ENCODE measurements at regions not wholly inside any gene's neighbourhood (a gene's known extent, or its start where the extent isn't known, plus 50 kb on each side); places are given as distances from the start of the nearest gene placed in this dataset.

DNA sequence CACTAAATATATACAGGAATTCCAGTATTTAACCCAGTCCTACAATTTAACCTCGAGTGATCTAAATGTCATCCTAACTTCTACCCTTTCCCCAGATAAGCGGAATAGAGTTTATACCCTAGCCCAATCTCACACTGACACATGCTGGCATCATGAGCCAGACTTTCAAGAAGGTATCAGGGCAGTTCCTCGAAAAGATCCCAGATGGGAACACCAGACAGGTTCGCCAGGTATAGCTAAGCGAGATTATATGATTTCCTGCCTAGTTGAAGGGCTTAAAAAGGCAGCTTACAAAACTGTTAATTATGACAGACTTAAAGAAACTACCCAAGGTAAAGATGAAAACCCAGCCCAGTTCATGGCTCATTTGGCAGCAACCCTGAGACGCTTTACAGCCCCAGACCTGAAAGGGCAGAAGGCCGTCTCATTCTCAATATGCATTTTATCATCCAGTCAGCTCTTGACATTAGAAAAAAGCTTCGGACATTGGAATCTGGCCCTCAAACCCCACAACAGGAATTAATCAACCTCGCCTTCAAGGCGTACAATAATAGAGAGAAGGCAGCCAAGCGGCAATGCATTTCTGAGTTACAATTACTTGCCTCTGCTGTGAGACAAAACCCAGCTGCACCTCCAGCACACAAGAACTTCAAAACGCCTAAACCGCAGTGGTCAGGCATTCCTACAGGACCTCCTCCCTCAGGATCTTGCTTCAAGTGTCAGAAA, 668.2 kb upstream of the PKDCC start:
- Histone ChIP-seq H2AFZ (ENCODE audit: control insufficient read depth, low read depth, low read length) (no peak overlapping the region), H3K9ac (ENCODE audit: control insufficient read depth, insufficient read depth, low read length) (no peak overlapping the region), H3K4me1 (ENCODE audit: control insufficient read depth, insufficient read depth, low read length) (no peaks in the 10 kb centered on the region), H3K27me3 (replicated peaks in 1 of 2; ENCODE audit: control insufficient read depth in 2 of 2, insufficient read depth in 2 of 2, low read length in 1 of 2) (no peaks in the 10 kb centered on the region), H3K9me3 (replicated peaks; ENCODE audit: control insufficient read depth, insufficient read depth, low read length) (no peaks in the 10 kb centered on the region), H3K4me3 (no peak overlapping the region), H3K36me3 (ENCODE audit: control insufficient read depth in 2 of 2, insufficient read depth in 2 of 2, low read length in 1 of 2) (no peaks in the 10 kb centered on the region), H3K79me2 (ENCODE audit: control insufficient read depth, insufficient read depth, low read length) (no peaks in the 10 kb centered on the region), H3K27ac (ENCODE audit: control insufficient read depth, insufficient read depth) (no peak overlapping the region), H4K20me1 (ENCODE audit: control insufficient read depth, insufficient read depth) (no peaks in the 10 kb centered on the region), H3K4me2 (ENCODE audit: control insufficient read depth, insufficient read depth) (no peak overlapping the region)
- in situ Hi-C loops (cut with MboI) (no loop called here), intact Hi-C loops (cut with micrococcal nuclease; ENCODE audit: unreplicated experiment) (no loop called here)
- ChIA-PET RAD21 (ENCODE audit: unreplicated experiment) (no interaction called here), SMC1A (ENCODE audit: uncharacterized antibody, unreplicated experiment) (interaction anchor here (1.5 kb wide), 1 partner anchor 20 kb away, joined by 3 read pairs; no protein-coding TSS in a partner anchor), POLR2A (no interaction called here), CTCF (no interaction called here)
- no TSS peak for BruUV-seq (replicated peaks)
- DNase-seq (ENCODE audit: low read depth, low spot score) (no peak), ATAC-seq (no peak), FAIRE-seq (no peak)
- 28% methylated on average over 13 of the region's 13 CpGs for WGBS (ENCODE audit: insufficient coverage, insufficient replicate concordance, low lambda C conversion rate, missing lambda C conversion rate)
- TF ChIP-seq CHD1 (IDR thresholded peaks at IDR 0.05; ENCODE audit: low read depth, low read length) (no peak), TCF12 (IDR thresholded peaks at IDR 0.05; ENCODE audit: low read depth, low read length) (no peak), SKIL (IDR thresholded peaks at IDR 0.05; ENCODE audit: low read depth, poor library complexity, severe bottlenecking) (no peak), GATAD2B (conservative IDR thresholded peaks at IDR 0.05; ENCODE audit: low read depth) (no peak), ZNF207 (IDR thresholded peaks at IDR 0.05; ENCODE audit: borderline replicate concordance) (no peak), ASH2L (IDR thresholded peaks at IDR 0.05; ENCODE audit: borderline replicate concordance, low read depth) (no peak), TCF7 (IDR thresholded peaks at IDR 0.05; ENCODE audit: borderline replicate concordance) (no peak), CTCF (IDR thresholded peaks at IDR 0.05 in 2 of 3, conservative IDR thresholded peaks at IDR 0.05 in 1 of 3; ENCODE audit: control insufficient read depth in 2 of 3, extremely low read depth in 1 of 3, insufficient read depth in 1 of 3, low read depth in 3 of 3, low read length in 3 of 3) (no peak), MXI1 (IDR thresholded peaks at IDR 0.05; ENCODE audit: low read depth, low read length) (no peak), SIX5 (IDR thresholded peaks at IDR 0.05; ENCODE audit: low read depth, low read length, severe bottlenecking) (no peak), SP1 (IDR thresholded peaks at IDR 0.05; ENCODE audit: low read depth, low read length) (no peak), NFYB (IDR thresholded peaks at IDR 0.05; ENCODE audit: insufficient read depth, low read depth, low read length) (no peak)
- TF ChIP-seq, protein P1, sequence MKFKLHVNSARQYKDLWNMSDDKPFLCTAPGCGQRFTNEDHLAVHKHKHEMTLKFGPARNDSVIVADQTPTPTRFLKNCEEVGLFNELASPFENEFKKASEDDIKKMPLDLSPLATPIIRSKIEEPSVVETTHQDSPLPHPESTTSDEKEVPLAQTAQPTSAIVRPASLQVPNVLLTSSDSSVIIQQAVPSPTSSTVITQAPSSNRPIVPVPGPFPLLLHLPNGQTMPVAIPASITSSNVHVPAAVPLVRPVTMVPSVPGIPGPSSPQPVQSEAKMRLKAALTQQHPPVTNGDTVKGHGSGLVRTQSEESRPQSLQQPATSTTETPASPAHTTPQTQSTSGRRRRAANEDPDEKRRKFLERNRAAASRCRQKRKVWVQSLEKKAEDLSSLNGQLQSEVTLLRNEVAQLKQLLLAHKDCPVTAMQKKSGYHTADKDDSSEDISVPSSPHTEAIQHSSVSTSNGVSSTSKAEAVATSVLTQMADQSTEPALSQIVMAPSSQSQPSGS (IDR thresholded peaks at IDR 0.05; ENCODE audit: low read length): no peak
- TF ChIP-seq, protein P2, sequence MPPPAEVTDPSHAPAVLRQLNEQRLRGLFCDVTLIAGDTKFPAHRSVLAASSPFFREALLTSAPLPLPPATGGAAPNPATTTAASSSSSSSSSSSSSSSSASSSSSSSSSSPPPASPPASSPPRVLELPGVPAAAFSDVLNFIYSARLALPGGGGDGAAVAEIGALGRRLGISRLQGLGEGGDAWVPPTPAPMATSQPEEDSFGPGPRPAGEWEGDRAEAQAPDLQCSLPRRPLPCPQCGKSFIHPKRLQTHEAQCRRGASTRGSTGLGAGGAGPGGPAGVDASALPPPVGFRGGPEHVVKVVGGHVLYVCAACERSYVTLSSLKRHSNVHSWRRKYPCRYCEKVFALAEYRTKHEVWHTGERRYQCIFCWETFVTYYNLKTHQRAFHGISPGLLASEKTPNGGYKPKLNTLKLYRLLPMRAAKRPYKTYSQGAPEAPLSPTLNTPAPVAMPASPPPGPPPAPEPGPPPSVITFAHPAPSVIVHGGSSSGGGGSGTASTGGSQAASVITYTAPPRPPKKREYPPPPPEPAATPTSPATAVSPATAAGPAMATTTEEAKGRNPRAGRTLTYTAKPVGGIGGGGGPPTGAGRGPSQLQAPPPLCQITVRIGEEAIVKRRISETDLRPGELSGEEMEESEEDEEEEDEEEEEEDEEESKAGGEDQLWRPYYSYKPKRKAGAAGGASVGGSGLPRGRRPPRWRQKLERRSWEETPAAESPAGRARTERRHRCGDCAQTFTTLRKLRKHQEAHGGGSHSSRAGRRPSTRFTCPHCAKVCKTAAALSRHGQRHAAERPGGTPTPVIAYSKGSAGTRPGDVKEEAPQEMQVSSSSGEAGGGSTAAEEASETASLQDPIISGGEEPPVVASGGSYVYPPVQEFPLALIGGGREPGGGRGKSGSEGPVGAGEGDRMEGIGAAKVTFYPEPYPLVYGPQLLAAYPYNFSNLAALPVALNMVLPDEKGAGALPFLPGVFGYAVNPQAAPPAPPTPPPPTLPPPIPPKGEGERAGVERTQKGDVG (CRISPR knock-in tag; IDR thresholded peaks at IDR 0.05): no peak

Data from GM12878 (cell line).